DMS114 treated with DMSO at 0.1 percent for 48 hours (cell line): ENCODE measurements at regions not wholly inside any gene's neighbourhood (a gene's known extent, or its start where the extent isn't known, plus 50 kb on each side); places are given as distances from the start of the nearest gene placed in this dataset.
"Not testable (repeated sequence)": the region's sequence is repeated elsewhere in the genome, so short reads cannot be mapped to it uniquely, and the experiment has no call there.

Source experiments
- DNase-seq: peaks from one replicate; lab custom pipeline; 2025; ENCODE audit not compliant: unreplicated experiment; lab: John Stamatoyannopoulos, UW

DNA sequence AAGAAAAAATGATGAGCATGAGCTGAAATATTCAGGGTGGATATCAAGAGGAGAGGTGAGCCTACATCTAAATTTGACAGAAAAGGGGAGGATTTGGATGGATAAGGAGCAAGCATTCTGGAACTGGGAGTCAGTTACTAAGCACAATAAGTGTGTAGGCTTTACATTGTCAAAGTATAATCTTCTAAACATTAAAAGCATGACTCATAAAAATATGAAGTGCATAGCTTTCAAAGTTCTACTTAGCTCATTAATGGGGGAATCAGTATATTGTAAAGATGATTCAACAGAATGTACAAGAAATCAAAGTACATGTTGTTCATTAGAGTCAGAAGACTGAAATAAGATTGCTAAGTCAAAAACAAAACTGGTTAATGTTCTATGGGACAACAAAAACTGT, 248.0 kb upstream of the GAS1 start:
- no peak for DNase-seq

DNA sequence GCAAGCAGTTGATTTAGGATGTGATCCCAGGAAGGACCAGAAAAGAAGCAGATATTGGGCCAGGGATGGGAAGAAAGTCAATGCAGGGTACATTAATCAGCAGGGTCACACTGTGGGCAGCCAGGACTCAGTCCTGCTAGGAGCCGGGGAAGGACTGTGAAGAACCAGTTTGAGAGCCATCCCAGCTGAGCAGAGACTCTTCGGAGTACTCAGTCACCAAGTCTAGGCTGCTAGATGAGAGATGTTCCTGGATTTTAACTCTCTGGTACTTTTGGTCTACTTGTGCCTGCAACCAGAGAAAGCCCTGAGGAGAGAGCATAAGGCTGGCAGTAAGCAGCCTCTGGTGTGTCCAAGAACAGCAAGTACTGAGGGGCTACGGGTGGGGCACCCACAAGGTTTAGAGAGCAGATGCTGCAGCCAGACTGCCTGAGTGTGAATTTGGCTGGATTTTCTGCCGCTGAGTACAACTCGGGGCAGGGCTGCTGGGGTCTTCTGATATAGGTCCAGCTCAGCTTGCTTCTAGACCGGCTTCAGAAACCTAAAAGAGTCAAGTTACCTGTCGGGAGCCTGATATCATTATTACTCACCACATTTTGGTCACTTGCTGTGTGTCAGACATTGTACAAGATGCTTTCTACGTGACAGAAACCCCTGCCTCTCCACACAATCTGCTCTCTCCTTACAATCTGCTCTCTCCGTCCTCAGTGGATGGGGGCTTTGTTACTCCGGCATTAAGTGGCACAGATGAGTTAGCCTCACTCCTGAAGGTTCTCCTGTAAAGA, 250.2 kb upstream of the GAS1 start:
- no peak for DNase-seq

DNA sequence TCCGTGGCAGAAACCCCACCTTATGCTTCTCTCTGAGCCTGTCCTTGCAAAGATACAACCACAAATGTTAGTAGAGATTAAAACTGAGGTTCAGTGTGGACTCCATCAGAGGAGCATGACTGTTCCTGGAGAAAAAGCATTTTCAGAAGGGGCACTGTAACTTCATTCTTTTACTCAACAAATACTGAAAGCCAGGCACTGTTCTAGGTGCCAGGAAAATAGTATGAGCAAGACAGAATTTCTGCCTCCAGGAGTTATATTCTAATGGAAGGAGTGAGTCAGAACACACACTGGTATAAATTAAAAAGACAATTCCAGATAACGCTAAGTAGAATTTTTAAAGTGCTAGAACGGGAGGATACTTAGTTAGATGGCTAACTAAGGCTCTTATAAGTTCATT, 251.4 kb upstream of the GAS1 start:
- no peak for DNase-seq

DNA sequence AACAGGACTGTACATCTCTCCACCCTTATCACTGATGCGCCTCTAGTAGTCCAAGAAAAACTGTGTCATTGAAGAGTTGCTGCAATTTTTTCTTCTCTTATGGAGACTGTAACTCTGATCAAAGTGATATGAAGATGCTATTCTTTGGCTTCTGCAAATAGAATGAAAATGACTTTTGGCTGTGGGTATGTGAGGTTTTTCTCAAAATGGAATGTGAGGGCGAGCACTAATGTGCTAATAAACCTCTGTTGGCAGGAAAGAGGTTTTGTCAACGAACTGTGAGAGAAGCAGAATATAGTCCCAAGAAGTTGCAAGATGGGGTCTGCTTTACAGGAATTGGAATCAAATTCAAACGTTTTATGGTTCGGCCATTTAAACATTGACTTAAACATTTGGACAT, 252.0 kb upstream of the GAS1 start:
- no peak for DNase-seq

DNA sequence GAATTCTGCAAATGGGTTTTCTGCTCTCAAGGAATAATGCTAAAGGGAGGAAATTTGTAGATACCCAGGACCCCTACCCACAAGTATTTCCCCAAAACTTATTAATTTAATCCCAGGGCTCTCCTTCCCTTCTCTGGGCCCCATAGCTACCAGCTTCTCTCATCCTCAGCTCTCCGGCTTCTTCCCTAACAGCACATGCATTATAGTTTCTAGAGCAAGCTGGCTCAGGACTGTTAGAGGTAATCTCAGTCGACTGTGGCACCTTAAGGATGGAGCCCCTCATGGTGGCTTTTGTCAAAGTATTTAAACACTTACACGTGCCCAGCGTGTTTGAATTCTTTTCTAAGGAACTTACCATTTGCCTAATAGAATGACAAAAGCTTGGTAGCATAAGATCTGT, 252.5 kb upstream of the GAS1 start:
- no peak for DNase-seq

DNA sequence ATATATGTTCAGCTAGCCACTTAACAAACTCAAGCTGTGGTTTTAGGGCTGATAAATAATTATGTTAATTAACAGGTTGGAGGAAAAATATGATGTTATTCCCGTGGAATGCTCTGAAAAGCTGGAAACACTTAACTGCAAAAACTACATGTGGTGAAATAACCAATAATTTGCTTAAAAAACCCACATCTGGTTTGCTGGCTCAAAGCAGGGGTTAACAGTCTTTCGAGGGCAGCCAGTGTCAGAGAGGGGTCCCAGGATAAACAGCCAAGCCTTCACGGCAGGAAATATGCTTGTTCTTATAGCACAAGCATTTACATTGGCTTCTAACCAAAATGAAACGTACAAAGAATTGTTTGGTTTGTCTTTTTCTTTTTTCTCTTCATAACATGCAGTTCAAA, 254.0 kb upstream of the GAS1 start:
- DNase-seq = no peak

DNA sequence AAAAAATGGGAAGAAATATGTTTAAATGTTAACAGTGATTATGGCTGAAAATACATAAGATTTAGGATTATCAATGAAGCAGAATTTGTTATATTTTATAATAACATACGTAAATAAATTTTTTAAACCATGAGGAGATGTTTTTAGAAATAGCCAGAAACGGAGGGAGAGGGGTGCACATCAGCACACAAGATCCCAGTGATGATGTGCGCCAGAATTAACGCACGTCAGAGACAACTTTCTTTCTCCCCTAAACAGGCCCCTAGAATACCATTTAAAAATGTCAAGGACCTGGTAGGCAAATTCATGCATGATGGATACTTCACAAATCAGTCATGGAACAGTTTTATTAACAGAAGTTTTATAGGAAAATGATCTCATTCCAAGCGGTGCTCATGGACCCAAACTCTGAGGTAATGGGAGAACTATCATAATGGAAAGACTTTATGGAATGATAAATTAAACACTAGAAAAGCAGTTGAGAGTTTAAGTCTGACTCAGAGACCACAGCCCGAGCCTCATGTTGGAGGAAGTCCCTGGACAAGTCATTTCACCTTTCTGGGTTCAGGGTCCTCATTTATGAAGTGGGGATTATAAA, 258.9 kb upstream of the GAS1 start:
- DNase-seq = no peak

DNA sequence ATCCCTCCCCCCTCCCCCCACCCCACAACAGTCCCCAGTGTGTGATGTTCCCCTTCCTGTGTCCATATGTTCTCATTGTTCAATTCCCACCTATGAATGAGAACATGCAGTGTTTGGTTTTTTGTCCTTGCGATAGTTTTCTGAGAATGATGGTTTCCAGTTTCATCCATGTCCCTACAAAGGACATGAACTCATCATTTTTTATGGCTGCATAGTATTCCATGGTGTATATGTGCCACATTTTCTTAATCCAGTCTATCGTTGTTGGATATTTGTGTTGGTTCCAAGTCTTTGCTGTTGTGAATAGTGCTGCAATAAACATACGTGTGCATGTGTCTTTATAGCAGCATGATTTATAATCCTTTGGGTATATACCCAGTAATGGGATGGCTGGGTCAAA, 263.4 kb upstream of the GAS1 start:
- not testable (repeated sequence) for DNase-seq

DNA sequence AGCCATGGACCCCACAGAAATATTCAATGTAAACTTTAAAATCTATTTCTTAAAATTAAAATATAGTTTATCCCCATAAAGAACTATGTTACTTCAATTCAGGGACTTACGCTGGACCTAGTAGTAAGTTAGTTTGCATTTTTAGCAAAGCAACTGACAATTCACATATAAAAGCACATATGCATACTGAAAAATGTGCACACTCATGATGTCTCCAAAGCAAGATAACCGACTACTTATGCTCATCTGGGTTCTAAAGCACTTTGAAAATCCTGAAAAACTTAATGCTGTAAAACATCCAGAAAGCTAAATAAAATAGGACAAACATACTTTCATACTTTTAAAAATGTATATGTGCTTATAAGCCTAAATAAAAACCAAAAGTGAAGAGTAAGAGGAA, 264.4 kb upstream of the GAS1 start:
- DNase-seq = no peak

DNA sequence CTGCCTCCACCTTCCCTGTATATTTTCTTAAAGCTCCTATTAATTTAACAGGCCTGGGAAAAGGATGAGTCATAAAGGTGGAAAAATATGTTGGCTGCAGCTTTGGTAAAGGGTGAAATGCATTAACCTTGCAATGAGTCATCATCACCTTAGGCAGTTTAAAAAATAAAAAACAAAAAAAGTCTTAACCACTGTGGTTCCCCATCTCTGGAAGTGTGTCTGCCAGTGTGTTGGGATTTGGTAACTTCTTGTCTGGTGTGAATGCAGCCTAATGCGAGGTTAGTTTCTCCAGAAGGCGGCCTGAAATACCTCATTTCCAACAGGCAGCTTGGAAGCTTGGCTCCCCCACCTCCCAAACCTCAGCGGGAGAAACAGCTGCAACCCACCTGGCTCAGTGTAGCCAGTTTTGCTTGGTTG, 265.3 kb upstream of the GAS1 start:
- DNase-seq = no peak

DNA sequence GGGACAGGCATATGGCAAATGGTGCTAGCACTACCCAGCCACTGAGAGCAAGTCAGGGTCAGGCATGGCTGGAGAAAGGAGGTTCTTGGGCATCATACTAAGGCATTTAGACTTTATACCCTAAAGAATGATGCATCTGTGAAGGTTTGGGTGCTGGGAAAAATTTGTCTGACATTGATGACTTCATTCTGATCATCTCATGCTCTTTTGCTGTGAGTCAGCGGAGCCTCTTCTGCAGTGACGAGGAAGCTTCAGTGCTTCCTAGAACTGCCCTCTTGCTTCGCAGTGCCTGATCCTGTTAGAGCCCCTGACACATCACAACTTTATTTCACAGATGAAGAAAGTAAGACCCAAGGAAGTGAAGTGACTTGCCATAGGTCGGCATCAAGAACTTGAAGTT, 266.6 kb upstream of the GAS1 start:
- no peak for DNase-seq

DNA sequence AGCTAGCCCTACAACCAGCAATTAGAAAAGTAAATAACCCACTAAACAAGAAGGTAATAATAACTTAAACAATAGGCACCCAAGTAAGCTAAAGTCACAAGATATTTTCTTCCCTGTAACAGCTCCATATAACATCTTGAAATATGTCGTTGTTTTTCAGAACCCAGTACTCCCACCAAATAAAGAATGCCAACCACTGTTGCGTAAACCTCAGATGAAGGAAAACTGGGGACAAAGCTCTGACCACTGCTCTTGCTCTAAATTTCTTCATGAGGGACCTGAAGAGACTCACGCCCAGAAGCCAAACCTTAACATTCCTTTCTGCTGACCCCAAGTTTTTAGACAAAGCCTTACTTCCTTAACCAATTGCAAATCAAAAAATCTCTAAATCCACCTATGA, 267.7 kb upstream of the GAS1 start:
- no peak for DNase-seq

DNA sequence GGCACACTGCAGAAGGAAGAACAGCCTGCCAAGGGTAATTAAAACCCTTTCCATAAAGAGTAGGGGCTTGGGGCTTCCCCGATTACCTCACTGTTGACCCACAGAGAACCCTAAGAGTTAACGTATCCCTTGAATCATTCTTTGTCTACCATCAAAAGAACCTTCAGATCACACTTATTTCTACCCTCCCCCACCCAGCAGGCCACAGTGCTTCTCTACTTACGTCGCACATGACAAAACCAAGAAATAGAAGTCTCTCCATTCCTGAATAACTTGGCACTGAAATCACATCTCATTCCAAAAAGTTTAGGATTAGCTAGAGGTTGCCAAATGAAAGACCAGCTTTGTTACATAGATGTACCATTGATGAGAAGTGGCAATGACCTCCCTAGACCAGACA, 268.7 kb upstream of the GAS1 start:
- no peak for DNase-seq

DNA sequence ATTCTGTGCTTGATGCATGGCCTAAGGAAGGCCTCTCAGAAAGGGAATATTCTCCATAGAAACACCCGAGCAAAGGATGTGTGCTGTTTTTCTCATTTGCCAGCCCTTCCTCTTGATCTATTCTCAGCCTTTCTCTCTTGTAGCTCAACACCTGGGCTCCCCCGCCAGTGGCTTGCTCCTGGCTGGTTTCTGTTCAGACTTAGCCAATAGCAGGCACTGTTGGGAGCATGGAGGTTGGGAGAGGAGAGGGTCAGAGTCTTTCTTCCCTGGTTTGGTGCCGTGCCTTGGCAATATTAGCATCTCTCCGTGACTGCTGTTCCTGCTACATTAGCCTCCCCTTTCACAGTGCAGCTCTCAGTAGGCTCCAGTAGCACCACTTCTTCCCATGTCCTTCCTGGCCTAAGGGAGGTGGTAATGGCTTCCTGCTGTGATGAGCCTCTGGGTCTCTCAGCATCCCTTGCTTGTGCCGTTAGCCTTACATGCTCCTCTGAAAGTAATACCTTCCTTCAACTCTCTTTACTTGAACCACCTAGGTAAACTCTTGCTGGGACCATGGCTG, 269.7 kb upstream of the GAS1 start:
- DNase-seq = no peak

DNA sequence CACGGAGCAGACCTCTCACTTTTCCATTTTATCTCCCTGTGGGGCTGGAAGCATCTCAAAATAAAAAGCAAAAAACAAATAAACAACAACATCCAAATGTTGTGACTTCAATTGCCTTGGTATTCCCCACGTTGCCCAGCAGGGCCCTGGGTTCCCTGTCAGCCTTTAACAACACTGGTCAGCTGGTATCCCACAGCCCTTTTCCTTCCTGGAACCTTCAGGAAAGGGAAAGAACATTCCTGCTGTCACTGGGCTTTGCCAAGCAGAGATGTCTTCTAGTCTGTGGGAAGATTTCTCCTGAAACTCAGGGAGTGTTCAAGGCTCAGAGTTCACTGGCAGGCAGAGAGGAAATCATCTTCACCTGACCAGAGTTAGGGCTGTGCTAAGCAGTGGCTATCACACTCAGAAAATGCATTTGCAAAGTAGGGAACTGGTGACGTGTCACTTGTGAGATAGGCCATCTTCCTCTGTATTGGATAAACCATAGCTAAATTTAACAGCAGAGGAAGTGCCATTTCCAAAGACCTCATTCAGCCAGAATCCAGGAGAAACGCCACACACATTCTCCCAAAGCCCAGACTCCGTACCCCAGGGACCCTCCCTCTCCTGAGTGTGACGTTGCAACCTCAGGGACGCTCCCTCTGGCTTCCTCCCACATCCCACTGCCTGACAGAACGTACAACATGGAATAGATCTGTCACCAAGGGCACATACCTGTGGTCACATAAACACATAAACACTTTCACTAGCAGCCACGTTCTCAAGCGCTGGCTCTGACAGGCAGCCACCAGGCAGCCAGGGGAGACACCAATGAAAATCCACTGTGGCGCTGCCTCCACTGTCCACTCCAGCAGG, 274.0 kb upstream of the DAPK1 start:
- no peak for DNase-seq

DNA sequence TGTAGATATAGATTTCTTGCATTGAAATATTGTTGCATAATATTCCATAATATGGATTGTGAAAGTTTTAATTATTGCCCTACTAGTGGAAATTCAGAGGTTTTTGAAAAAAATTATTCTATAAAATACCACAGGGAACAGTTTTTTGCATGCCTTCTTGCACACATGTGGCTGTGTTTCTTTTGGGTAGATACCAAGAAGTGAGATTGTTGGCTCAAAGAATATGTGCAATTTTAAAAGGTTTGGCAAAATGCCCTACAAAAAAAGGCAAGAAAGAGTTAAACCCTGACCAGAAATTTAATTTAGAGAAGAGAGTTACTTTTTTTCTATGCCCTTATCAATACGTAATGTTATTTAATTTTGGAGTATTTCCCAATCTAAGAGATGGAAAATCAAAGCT, 270.8 kb upstream of the DAPK1 start:
- DNase-seq = no peak

DNA sequence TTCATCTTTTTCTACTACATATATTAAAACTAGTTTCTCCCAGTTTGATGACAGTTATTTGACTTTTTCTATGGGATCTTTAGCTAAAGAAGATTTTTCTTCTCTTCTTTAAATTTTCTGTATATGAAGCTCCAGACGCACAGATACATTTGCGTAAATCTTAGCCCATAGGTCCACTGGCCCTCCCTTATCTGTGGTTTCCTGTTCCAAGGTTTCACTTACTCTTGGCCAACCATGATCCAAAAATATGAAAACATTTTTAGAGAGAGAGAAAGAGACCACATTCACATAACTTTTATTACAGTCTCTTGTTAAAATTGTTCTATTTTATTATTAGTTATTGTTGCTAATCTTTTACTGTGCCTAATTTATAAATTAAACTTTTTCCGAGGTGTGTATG, 270.2 kb upstream of the DAPK1 start:
- no peak for DNase-seq

DNA sequence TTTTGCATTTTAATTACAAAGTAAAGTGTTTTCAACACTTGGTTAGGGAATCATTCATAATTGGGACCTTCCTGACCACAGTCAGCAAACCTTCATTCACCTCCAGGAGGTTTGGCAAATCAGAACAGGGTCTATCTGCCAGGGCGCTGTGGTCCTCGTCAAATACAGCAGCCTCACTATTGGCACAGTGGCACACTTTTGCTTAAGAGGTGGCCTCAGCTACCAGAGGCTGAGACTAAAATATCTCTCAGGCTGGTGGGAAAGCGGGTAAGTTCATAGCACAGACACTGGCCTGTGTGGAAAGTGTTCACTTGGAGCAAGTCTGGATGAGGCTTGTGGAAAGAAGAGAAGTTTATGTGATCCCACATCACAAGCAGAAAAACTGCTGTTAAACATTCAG, 268.6 kb upstream of the DAPK1 start:
- DNase-seq = no peak

DNA sequence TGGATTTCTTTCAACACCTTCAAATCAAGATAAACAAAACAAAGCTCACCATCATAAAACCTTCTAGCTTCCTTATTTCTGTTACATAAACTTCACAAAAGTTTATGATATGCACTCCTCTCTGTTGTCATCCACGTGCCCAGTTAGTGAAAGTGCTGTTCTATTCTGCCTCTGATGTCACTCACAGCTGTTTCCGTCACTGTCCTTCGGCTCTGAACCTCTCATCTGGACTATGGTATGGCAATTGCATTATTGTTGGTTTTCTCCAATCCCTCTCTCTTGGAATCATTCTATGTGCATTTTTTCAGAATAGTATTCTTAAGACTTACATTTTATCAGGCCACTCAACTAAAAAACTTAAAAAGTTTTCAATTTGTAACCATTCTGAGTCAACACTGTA, 264.2 kb upstream of the DAPK1 start:
- DNase-seq = no peak

DNA sequence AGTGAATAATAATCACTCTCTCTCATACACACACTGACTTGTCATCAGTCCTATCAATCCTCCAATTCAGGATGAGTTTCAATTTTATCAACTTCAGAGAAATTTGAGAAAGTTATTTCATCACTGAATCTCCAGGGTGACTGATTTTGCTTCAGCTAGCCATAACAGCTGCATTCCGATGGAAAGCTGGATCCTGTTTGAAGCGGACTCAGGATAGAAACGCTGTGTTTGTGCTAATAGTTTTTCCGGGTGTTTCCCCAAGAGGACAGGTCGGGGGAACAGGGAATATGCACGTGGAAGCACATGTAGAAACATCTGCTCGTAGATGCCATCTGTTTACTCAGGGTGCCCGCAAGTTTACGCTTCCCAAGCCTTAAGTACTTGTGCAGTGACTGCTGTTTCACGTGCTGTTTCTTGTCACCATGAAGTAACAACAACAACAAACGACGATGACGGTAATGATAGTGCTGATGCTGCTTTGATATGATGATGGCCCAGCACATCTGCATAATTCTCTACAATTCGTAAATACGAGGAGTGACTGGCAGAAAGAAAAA, 263.7 kb upstream of the DAPK1 start:
- no peak for DNase-seq

DNA sequence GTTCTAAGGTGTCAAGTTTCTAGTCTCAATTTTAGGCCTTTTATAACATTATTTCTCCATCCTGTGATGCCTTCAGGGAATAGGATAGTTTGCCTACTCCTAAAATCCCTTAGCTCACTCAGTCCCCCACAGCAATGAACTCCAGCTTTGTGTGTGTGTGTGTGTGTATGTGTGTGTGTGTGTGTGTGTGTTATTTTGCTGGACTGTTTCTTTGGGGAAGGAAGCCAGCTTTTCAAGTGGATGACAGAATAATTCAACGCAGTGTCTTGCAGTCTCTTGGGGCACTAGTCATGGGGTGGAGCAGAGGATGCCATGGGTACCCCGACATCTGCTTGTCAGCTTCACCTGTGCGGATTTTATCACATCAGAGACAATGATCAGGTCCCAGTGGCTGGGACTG, 262.8 kb upstream of the DAPK1 start:
- DNase-seq = no peak

DNA sequence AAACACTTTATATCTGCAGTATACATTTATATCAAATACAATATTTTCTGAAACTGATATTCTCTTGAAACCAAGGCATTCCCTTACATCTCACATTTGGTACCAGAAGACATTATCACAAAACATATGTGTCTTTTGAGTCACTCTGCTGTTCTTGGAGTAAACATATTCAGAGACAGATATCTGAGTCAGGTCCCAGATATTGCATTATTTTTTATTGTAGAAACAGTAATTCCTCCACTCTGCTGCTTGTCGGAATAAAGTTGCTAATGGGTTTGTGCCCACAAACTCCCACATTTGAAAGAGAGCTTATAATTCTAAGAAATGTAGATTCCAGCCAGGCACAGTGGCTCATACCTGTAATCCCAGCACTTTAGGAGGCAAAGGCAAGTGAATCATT, 261.1 kb upstream of the DAPK1 start:
- DNase-seq = no peak
